Myocyte (in vitro differentiated cells): ENCODE measurements at regions not wholly inside any gene's neighbourhood (a gene's known extent, or its start where the extent isn't known, plus 50 kb on each side); places are given as distances from the start of the nearest gene placed in this dataset.

ENCODE experiments used
- DNase-seq: peaks from one replicate; pipeline ENCODE4 v3.0.0-alpha.2; 2012; ENCODE audit warnings: low read depth

GRCh38 chr10:120982507-120982906 is 131.3 kb downstream of the WDR11 start:
- no peak for DNase-seq

DNA sequence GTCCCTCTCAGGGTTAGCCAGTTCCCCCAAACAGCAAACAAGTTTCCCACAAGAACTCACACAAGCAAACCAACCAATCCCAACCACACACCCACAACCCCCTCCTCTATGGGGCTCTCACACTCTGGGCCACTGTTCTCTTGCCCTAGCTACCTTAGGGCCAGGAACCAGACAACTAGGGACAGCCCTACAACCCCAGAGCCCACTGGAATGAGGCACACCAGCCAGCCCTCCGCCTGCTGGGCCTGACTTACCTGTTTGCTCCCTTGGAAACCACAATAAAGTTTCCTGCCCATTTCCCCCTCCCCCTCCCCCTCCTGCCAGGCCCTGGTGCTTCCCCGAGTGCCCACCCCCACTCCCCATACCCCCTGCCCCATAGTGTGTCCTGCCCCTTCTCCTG is 132.6 kb downstream of the WDR11 start:
- no peak for DNase-seq

DNA sequence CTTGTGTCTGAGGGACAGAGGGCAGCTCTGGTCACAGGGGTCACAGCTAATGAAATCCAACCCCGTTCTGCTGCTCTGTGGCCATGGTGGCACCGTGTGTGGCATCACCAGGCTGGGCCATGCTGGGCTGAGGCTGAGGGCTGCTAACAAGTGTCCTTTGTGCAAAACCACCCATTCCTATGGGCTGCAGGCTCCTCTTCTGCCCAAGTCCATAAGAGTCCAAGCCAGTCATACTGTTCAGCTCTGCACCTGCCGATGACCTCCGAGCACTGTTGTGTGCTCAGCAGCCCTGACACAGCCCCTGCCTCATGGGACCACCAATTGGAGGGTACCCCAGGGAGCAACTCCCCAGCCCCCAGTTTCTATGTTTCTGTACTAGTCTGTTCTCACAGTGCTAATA is 133.1 kb downstream of the WDR11 start:
- no peak for DNase-seq

GRCh38 chr10:120987359-120987758 is 136.2 kb downstream of the WDR11 start:
- no peak for DNase-seq

DNA sequence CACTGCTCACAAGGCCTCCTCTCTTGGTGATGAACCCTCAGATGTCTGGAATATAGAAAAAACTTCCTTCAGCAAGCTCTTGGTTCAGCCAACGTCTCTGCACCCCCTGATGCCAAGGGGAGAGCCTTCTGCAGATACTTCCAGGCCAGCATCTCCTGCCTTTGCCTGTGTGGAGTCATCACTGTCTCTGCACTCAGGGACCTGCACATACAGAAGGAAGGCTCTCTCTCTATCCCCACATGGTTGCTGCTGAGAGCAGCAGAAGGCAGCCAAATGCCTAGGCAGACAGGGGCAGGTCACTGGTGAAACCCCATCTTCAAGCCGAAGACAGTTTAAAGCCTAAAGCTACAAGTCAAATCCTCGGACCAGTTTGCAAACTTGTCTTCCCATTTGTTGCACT is 137.6 kb downstream of the WDR11 start:
- no peak for DNase-seq

GRCh38 chr10:120989279-120989678 is 138.1 kb downstream of the WDR11 start:
- no peak for DNase-seq

- DNase-seq, result no peak
Measured at GRCh38 chr10:120989996-120990598, 138.9 kb downstream of the WDR11 start.

GRCh38 chr10:120990831-120991230 is 139.7 kb downstream of the WDR11 start:
- no peak for DNase-seq

GRCh38 chr10:120993089-120993488 is 141.9 kb downstream of the WDR11 start:
- no peak for DNase-seq

DNA sequence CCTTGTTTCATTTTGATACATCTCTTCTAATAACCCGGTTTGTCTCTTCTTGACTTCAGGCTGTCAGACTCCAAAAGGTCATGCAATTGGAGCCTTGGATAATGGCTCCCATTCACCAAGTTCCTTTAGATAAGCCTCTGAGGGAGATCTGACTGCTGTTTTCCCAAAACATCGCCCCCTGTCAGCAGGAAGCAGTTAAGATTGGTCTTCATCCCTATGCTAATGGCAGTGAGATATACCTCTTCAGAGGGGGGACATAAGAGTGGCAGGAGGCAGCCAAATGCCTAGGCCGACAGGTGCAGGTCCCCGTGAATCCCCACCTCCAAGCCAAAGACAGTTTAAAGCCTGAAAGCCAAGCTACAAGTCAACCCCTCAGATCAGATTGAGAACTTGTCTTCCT is 144.6 kb downstream of the WDR11 start:
- DNase-seq, result no peak

- DNase-seq, result no peak
Measured at GRCh38 chr10:120996456-120997034, 145.4 kb downstream of the WDR11 start.

- DNase-seq, result no peak
Measured at GRCh38 chr10:120997313-120997712, 146.2 kb downstream of the WDR11 start.

DNA sequence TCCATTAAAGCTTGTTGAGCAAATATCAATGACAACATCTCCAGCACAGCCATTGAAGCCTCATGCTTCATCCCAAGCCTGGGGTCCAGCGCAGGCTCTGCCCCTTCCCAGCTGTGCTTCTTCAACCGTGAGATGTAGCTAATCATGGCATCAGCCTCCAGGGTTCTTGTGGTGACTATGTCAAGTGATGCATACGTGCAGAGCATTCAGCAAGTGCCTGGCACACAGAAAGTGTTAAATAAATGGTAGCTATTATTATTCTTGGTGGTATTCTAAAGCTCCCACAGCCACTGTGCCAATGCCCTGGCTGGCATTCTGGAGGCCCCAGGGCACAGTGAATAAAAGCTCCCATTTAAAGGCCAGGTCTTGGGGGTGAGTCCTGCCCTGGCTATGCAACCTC is 146.6 kb downstream of the WDR11 start:
- no peak for DNase-seq

- DNase-seq, result no peak
Measured at GRCh38 chr10:120998251-120998650, 147.1 kb downstream of the WDR11 start.

DNA sequence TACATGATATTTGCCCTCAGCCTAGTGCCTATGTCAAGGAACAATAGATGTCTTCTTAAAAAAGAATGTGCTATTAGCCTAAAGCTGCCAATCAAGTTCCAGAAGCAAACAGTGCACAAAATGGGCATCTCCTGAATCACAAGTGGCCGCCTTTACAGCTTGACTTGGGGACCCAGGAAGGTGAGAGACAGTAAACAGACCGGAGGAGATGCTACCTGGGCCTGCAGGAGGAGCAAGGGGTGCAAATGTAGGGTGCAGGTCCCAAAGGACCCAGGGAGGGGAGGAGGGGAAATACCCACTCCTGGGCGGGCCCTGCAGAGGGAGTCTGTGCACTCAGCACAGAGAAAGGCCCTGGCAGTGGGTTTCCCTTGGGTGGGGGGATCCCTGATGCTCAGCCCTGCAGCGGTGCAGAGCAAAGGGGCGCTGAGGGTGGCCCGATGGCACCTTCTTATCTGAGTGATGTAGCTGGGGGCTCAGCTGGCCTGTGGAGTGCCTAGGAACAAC is 147.7 kb downstream of the WDR11 start:
- DNase-seq, result no peak

DNA sequence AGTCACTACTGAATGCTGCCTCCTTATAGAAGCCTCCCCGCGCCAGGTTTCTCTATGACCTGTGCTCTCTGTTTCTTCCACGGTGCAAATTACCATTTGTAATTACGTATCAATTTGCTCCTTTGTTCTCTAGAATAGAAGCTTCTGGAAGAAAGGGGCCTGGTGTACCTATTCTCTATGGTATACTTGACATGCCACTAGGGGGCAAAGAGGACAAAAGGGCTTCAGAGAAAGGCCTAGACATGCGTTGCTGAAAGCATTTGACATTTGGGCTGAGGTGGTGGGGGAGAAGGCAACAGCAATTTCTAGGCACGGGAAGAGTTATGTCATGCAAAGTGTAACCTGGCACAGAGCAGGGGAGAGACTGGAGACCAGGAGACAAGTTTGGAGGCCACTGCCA is 148.7 kb downstream of the WDR11 start:
- no peak for DNase-seq

DNA sequence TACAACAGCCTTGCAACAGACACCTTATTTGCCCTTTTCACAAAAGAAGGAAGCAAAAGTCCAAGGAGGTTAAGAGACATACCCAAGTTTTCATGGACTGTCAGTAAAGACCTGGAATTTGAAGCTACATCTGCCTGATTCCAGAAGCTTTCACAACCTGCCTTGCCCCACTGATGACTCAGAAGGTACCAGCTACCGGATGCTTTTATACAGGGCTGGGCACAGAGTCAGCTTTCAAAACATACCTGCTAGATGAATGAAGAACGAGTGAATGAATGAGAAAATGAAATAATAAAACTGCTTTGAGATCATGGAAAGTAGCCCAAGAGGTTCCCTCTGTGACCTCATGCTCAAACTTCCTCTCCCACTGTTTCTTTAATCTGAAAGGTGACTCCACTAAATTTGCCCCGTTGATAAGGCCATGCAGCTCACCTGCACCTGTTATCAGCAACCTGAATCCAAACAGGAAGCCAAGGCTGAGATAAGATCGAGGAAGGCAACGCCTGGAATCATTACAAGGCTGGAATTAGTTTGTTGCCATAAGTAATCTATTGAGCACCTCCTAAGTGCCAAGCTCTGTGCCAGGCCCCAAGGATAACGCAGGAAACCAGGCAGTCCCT is 151.5 kb downstream of the WDR11 start:
- DNase-seq, result no peak

DNA sequence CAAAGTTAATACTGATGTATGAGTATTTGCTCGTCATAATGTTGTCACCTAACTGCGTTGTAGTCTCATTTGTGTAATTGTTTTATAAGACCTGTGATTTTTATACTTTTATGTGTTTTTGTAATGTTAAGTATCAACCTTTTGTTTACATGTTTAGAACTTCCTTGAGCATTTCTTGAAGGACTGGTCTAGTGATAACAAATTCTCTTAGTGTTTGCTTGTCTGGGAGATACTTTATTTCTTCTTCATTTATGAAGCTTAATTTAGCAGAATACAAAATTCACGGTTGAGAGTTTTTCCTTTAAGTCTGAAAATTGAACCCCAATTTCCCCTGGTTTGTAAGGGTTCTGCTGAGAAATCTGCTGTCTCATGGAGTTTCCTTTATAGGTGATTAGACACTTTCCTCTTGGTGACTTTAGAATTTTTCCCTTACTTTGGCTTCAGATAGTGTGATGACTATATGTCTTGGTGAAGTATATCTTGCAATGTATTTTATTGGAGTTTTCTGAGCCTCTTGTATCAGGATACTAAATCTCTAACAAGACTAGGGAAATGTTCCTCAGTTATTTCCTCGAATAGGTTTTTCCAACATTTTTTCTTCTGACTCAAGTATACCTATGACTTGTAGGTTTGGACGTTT is 154.9 kb downstream of the WDR11 start:
- no peak for DNase-seq

- DNase-seq, result no peak
Measured at GRCh38 chr10:121007264-121007663, 156.1 kb downstream of the WDR11 start.

DNA sequence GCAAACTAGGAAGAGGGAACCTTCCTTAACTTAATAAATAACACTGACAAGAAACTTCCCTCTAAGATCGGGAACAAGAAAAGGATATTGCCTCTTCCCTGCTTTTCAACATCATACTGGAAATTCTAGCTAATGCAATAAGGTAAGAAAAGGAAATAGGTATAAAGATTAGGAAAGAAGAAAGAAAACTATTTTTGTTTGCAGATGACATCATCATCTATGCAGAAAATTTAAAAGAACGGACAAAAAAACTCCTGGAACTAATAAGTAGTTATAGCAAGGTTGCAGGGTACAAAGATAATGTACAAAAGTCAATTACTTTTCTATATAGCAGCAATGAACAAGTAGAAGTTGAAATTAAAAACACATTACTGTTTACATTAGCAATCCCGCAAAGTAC is 164.8 kb downstream of the WDR11 start:
- no peak for DNase-seq

- no peak for DNase-seq
Measured at GRCh38 chr10:121024905-121025584, 173.9 kb downstream of the WDR11 start.

GRCh38 chr10:121025731-121026130 is 174.6 kb downstream of the WDR11 start:
- no peak for DNase-seq
